ENCODE measurements at regions not wholly inside any gene's neighbourhood (a gene's known extent, or its start where the extent isn't known, plus 50 kb on each side); places are given as distances from the start of the nearest gene placed in this dataset.

DNA sequence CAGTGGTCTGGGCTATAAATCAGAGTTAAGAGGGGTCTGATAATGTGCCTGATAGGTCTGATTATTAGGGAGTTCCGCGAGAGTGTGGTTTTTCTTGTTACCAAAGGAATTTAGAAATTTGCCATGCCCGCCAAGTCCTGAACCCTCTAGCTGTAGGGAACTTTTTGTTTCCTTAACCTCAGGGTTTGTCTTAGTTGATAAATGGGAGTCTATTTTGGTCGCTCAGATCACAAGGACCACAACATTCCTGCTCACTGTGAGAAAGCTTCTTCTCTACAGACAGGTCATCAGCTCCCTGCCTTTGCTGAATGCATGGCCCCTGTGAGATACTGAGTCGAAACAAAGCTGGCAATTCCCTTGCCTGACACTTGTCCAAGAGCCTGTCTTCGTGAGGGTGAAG lies 497.8 kb downstream of the HS3ST4 start:
- H3K4me1 ChIP-seq (ENCODE audit: insufficient read depth, poor library complexity, severe bottlenecking) = no peaks in the 10 kb centered on the region
- DNase-seq (ENCODE audit: low spot score) (no peak), ATAC-seq (ENCODE audit: low read depth) (no peak)
- TF ChIP-seq, protein P1, sequence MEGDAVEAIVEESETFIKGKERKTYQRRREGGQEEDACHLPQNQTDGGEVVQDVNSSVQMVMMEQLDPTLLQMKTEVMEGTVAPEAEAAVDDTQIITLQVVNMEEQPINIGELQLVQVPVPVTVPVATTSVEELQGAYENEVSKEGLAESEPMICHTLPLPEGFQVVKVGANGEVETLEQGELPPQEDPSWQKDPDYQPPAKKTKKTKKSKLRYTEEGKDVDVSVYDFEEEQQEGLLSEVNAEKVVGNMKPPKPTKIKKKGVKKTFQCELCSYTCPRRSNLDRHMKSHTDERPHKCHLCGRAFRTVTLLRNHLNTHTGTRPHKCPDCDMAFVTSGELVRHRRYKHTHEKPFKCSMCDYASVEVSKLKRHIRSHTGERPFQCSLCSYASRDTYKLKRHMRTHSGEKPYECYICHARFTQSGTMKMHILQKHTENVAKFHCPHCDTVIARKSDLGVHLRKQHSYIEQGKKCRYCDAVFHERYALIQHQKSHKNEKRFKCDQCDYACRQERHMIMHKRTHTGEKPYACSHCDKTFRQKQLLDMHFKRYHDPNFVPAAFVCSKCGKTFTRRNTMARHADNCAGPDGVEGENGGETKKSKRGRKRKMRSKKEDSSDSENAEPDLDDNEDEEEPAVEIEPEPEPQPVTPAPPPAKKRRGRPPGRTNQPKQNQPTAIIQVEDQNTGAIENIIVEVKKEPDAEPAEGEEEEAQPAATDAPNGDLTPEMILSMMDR (IDR thresholded peaks at IDR 0.05; ENCODE audit: poor library complexity, severe bottlenecking) = no peak
- no peak overlapping the region for H3K4me3 ChIP-seq (ENCODE audit: severe bottlenecking)
- no peaks in the 10 kb centered on the region for H3K9me3 ChIP-seq (ENCODE audit: severe bottlenecking)
- H3K27me3 ChIP-seq (ENCODE audit: insufficient read depth, poor library complexity, severe bottlenecking) = no peaks in the 10 kb centered on the region
- H3K36me3 ChIP-seq (ENCODE audit: low read depth) = no peaks in the 10 kb centered on the region
- H3K27ac ChIP-seq (ENCODE audit: poor library complexity, severe bottlenecking) = no peak overlapping the region

DNA sequence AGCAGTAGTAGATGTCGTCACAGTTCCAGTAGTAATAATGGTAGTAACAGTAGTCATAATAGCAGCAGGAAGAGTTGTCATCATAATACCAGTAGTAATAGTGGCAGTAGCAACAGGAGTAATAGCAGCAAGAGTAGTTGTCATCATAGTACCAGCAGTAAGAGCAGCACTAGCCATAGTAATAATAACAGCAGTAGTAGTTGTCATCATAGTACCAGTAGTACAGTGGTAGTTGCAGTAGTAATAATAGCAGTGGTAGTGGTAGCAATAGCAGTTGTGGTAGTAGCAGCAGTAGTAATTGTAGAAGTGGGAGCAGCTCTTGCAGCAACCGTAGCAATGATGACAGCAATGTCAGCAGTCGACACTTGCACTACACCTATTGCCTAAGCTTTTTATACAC lies 502.8 kb downstream of the HS3ST4 start:
- H3K4me3 ChIP-seq (ENCODE audit: severe bottlenecking) = no peak overlapping the region
- no peak for DNase-seq (ENCODE audit: low spot score)
- H3K27me3 ChIP-seq (ENCODE audit: insufficient read depth, poor library complexity, severe bottlenecking) = no peaks in the 10 kb centered on the region
- H3K4me1 ChIP-seq (ENCODE audit: insufficient read depth, poor library complexity, severe bottlenecking) = no peaks in the 10 kb centered on the region
- H3K9me3 ChIP-seq (ENCODE audit: severe bottlenecking) = no peaks in the 10 kb centered on the region
- H3K36me3 ChIP-seq (ENCODE audit: low read depth) = no peaks in the 10 kb centered on the region
- no peak overlapping the region for H3K27ac ChIP-seq (ENCODE audit: poor library complexity, severe bottlenecking)
- no peak for ATAC-seq (ENCODE audit: low read depth)
- TF ChIP-seq, protein P1 (IDR thresholded peaks at IDR 0.05; ENCODE audit: poor library complexity, severe bottlenecking) = no peak

DNA sequence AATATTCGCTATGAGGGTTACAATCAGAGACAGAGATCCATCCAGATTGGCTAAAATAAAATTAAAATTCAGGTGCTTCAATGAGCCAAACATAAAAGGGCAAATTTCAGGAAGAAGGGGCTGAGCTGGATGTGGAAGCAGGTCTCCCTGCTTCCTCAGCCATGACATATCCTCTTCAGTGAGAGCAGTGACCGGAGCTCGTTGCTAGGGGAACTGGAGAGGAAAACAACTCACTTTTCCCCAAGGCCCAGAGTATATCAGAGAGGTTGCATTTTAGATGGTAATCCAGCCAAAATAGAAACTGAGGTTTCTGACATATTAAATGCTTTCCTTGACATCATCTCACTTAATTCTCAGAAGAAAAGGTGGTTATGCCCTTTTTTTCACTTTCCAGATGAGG lies 503.5 kb downstream of the HS3ST4 start:
- no peaks in the 10 kb centered on the region for H3K36me3 ChIP-seq (ENCODE audit: low read depth)
- no peak overlapping the region for H3K27ac ChIP-seq (ENCODE audit: poor library complexity, severe bottlenecking)
- H3K4me1 ChIP-seq (ENCODE audit: insufficient read depth, poor library complexity, severe bottlenecking) = no peaks in the 10 kb centered on the region
- DNase-seq (ENCODE audit: low spot score) (no peak), ATAC-seq (ENCODE audit: low read depth) (no peak)
- no peak overlapping the region for H3K4me3 ChIP-seq (ENCODE audit: severe bottlenecking)
- TF ChIP-seq, protein P1 (IDR thresholded peaks at IDR 0.05; ENCODE audit: poor library complexity, severe bottlenecking) = no peak
- no peaks in the 10 kb centered on the region for H3K27me3 ChIP-seq (ENCODE audit: insufficient read depth, poor library complexity, severe bottlenecking)
- no peaks in the 10 kb centered on the region for H3K9me3 ChIP-seq (ENCODE audit: severe bottlenecking)

DNA sequence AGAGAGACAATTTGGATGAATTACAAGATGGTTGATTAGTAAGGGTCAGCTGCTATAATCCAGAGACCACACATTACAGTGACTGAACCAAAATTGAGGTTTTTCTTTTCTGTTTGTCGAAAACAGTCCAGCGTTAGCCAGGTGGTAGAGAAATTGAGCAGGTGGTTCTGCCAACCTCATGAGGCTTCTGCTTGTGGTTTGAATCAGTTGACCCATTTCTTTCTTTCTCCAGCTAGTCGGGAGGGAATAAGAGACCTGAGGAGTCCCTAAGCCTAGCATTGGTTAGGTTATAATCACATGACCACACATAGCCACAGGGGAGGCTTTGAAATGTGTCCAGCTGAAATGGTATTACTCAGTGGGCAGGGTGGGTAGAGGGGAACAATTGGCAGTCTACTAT lies 504.6 kb downstream of the HS3ST4 start:
- no peak for DNase-seq (ENCODE audit: low spot score)
- Histone ChIP-seq H3K27me3 (ENCODE audit: insufficient read depth, poor library complexity, severe bottlenecking) (no peaks in the 10 kb centered on the region), H3K4me1 (ENCODE audit: insufficient read depth, poor library complexity, severe bottlenecking) (no peaks in the 10 kb centered on the region), H3K36me3 (ENCODE audit: low read depth) (no peaks in the 10 kb centered on the region), H3K4me3 (ENCODE audit: severe bottlenecking) (no peak overlapping the region), H3K9me3 (ENCODE audit: severe bottlenecking) (no peaks in the 10 kb centered on the region), H3K27ac (ENCODE audit: poor library complexity, severe bottlenecking) (no peak overlapping the region)
- no peak for ATAC-seq (ENCODE audit: low read depth)
- TF ChIP-seq, protein P1 (IDR thresholded peaks at IDR 0.05; ENCODE audit: poor library complexity, severe bottlenecking) = no peak

DNA sequence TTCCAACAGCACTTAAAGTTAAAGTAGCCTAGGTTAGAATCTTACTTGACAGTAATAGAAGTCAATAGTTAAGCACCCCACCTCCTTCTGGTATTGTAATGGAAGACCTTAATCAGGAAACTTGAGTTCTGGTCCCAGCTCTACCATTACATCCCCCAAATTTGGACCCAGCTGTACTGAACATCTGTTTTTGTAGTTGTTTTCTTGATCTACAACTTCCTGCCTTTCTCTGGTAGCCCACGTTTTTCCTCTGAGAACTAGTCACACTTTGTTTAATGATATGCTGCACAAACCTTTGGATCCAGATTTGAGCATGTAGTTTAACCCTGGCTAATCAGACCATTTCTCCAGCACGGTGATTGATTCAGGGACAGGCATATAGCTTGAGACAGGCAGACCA lies 505.0 kb downstream of the HS3ST4 start:
- H3K36me3 ChIP-seq (ENCODE audit: low read depth) = no peaks in the 10 kb centered on the region
- H3K4me1 ChIP-seq (ENCODE audit: insufficient read depth, poor library complexity, severe bottlenecking) = no peaks in the 10 kb centered on the region
- H3K27me3 ChIP-seq (ENCODE audit: insufficient read depth, poor library complexity, severe bottlenecking) = no peaks in the 10 kb centered on the region
- TF ChIP-seq, protein P1 (IDR thresholded peaks at IDR 0.05; ENCODE audit: poor library complexity, severe bottlenecking) = no peak
- H3K27ac ChIP-seq (ENCODE audit: poor library complexity, severe bottlenecking) = no peak overlapping the region
- no peaks in the 10 kb centered on the region for H3K9me3 ChIP-seq (ENCODE audit: severe bottlenecking)
- DNase-seq (ENCODE audit: low spot score) (no peak), ATAC-seq (ENCODE audit: low read depth) (no peak)
- no peak overlapping the region for H3K4me3 ChIP-seq (ENCODE audit: severe bottlenecking)

Data from RWPE2 (cell line).